ENCODE measurements at regions not wholly inside any gene's neighbourhood (a gene's known extent, or its start where the extent isn't known, plus 50 kb on each side); places are given as distances from the start of the nearest gene placed in this dataset.

- intact Hi-C loops (cut with DNase I; ENCODE audit: low total_unique reads): no loop called here
- TF ChIP-seq POLR2A (IDR thresholded peaks at IDR 0.05) (no peak), CTCF (IDR thresholded peaks at IDR 0.05) (no peak)
- WGBS, 2 donors: 57 to 81% methylated on average over 3 of the region's 3 CpGs
- DNase-seq (ENCODE audit: low spot score in 2 of 2): no peak
- no peak overlapping the region for H3K4me3 ChIP-seq (ENCODE audit: low read depth, poor library complexity, severe bottlenecking)
Measured at GRCh38 chr14:82850576-82850975, 1316.9 kb upstream of the SEL1L start.

- no peak for DNase-seq (ENCODE audit: low spot score in 2 of 2)
- intact Hi-C loops (cut with DNase I; ENCODE audit: low total_unique reads): no loop called here
- WGBS, 2 donors: 77 to 96% methylated on average over 4 of the region's 4 CpGs
Measured at GRCh38 chr14:82854131-82854530, 1320.5 kb upstream of the SEL1L start.

GRCh38 chr14:82854901-82855300 lies 1321.2 kb upstream of the SEL1L start:
- H3K4me3 ChIP-seq (ENCODE audit: low read depth, poor library complexity, severe bottlenecking): no peak overlapping the region
- DNase-seq (ENCODE audit: low spot score in 2 of 2): no peak
- intact Hi-C loops (cut with DNase I; ENCODE audit: low total_unique reads): no loop called here
- no peak for TF ChIP-seq POLR2A (IDR thresholded peaks at IDR 0.05)
- no peak for TF ChIP-seq CTCF (IDR thresholded peaks at IDR 0.05)
- 47 to 70% methylated on average over 1 of the region's 1 CpG for WGBS, 2 donors

More at GRCh38 chr14:82854131-82854530, 1320.5 kb upstream of the SEL1L start:
- no peak overlapping the region for H3K4me3 ChIP-seq (ENCODE audit: low read depth, poor library complexity, severe bottlenecking)
- no peak for TF ChIP-seq POLR2A (IDR thresholded peaks at IDR 0.05)
- TF ChIP-seq CTCF (IDR thresholded peaks at IDR 0.05): no peak

GRCh38 chr14:82855912-82856391 lies 1322.3 kb upstream of the SEL1L start:
- WGBS, 2 donors: 21% methylated on average over 3 of the region's 3 CpGs
- no peak for TF ChIP-seq POLR2A (IDR thresholded peaks at IDR 0.05)
- no peak for TF ChIP-seq CTCF (IDR thresholded peaks at IDR 0.05)
- no peak for DNase-seq (ENCODE audit: low spot score in 2 of 2)
- H3K4me3 ChIP-seq (ENCODE audit: low read depth, poor library complexity, severe bottlenecking): no peak overlapping the region
- intact Hi-C loops (cut with DNase I; ENCODE audit: low total_unique reads): no loop called here

GRCh38 chr14:82861313-82861712 lies 1327.7 kb upstream of the SEL1L start:
- no peak for DNase-seq (ENCODE audit: low spot score in 2 of 2)
- intact Hi-C loops (cut with DNase I; ENCODE audit: low total_unique reads): no loop called here
- TF ChIP-seq CTCF (IDR thresholded peaks at IDR 0.05) (no peak), POLR2A (IDR thresholded peaks at IDR 0.05) (no peak)
- WGBS, 2 donors: 85 to 87% methylated on average over 5 of the region's 5 CpGs
- H3K4me3 ChIP-seq (ENCODE audit: low read depth, poor library complexity, severe bottlenecking): no peak overlapping the region

- WGBS, 2 donors: 58 to 63% methylated on average over 8 of the region's 8 CpGs
- DNase-seq (ENCODE audit: low spot score in 2 of 2): no peak
- TF ChIP-seq POLR2A (IDR thresholded peaks at IDR 0.05) (no peak), CTCF (IDR thresholded peaks at IDR 0.05) (no peak)
- intact Hi-C loops (cut with DNase I; ENCODE audit: low total_unique reads): no loop called here
- no peak overlapping the region for H3K4me3 ChIP-seq (ENCODE audit: low read depth, poor library complexity, severe bottlenecking)
Measured at GRCh38 chr14:82872494-82872893, 1338.8 kb upstream of the SEL1L start.
